ENCODE measurements at regions not wholly inside any gene's neighbourhood (a gene's known extent, or its start where the extent isn't known, plus 50 kb on each side); places are given as distances from the start of the nearest gene placed in this dataset.
"Not testable (repeated sequence)": the region's sequence is repeated elsewhere in the genome, so short reads cannot be mapped to it uniquely, and the experiment has no call there.

DNA sequence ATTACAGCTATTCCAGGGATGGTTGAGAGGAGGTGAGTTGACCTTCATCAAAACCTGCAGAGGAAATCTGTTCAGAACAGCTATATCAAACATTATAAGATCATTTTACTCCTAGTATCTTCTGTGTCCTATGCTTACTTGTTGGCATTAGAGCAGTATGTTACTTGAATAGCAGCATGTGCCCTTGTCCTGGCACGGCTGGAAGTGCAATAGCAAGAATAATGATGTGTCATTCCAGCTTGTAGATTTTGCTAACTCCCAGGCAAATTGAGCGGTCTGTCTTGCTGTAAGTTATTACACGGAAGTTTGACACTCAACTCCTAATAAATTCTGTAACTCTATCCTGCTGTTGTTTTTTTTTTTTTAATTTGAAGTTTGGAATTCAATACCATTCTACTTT, 385.5 kb downstream of the TENT5A start:
- in situ Hi-C loops (cut with HindIII; ENCODE audit: low sequenced_read_pairs), result no loop called here
- TF ChIP-seq, protein P1, sequence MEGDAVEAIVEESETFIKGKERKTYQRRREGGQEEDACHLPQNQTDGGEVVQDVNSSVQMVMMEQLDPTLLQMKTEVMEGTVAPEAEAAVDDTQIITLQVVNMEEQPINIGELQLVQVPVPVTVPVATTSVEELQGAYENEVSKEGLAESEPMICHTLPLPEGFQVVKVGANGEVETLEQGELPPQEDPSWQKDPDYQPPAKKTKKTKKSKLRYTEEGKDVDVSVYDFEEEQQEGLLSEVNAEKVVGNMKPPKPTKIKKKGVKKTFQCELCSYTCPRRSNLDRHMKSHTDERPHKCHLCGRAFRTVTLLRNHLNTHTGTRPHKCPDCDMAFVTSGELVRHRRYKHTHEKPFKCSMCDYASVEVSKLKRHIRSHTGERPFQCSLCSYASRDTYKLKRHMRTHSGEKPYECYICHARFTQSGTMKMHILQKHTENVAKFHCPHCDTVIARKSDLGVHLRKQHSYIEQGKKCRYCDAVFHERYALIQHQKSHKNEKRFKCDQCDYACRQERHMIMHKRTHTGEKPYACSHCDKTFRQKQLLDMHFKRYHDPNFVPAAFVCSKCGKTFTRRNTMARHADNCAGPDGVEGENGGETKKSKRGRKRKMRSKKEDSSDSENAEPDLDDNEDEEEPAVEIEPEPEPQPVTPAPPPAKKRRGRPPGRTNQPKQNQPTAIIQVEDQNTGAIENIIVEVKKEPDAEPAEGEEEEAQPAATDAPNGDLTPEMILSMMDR (IDR thresholded peaks at IDR 0.05; ENCODE audit: low read depth, low read length), result no peak
- DNase-seq (ENCODE audit: low read depth, low spot score), result no peak
- no peak overlapping the region for H3K4me3 ChIP-seq (ENCODE audit: low read depth, low read length)

DNA sequence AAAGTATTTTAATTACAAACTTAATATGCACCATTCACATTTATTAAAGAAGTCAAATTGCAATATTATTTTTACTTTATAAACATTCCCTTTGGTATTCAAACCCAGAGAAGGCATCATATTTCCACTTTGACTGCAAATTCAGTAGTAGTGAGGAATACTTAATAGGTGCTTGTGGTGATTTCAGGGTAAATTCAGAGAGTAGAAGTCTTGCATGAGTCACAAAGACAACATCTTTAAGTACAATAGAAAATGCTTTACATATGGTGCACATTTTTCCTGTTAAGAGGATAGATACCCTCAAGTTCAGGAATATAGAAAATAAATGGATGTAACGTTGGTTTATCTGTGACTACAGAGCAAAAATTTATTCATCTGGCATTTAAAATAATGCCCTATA, 390.2 kb downstream of the TENT5A start:
- in situ Hi-C loops (cut with HindIII; ENCODE audit: low sequenced_read_pairs), result no loop called here
- peak; percentile 92 for DNase-seq (ENCODE audit: low read depth, low spot score)
- TF ChIP-seq, protein P1 (IDR thresholded peaks at IDR 0.05; ENCODE audit: low read depth, low read length), result no peak
- no peak overlapping the region for H3K4me3 ChIP-seq (ENCODE audit: low read depth, low read length)

DNA sequence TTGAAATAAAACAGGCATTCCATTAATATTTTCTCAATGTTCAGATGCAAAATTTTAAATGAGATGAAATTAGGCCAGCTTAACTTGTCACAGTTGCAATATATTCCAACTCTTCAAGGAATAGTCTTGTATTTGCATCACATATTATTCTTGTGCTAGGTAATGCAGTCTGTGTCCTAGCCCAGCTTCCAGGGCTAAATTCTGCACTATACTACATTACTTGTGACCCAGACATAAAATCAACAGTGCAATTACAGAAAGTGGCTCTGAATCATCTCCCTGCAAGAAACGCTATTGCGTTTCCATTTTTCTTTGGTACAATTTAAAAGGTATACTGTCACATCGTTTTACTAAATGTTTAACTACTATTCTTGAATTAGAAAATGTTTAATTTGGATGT, 399.2 kb downstream of the TENT5A start:
- in situ Hi-C loops (cut with HindIII; ENCODE audit: low sequenced_read_pairs), result no loop called here
- TF ChIP-seq, protein P1 (IDR thresholded peaks at IDR 0.05; ENCODE audit: low read depth, low read length), result no peak
- no peak overlapping the region for H3K4me3 ChIP-seq (ENCODE audit: low read depth, low read length)
- no peak for DNase-seq (ENCODE audit: low read depth, low spot score)

DNA sequence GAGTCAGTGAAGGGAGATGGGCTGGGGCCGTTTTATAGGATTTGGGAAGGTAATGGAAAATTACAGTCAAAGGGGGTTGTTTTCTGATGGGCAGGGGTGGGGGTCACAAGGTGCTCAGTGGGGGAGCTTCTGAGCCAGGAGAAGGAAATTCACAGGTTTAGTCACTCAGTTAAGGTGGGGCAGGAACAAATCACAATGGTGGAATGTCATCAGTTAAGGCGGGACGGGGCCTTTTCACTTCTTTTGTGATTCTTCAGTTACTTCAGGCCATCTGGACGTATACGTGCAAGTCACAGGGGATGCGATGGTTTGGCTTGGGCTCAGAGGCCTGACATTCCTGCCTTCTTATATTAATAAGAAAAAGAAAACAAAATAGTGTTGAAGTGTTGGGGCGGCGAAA, 408.5 kb downstream of the TENT5A start:
- in situ Hi-C loops (cut with HindIII; ENCODE audit: low sequenced_read_pairs); DNase-seq (ENCODE audit: low read depth, low spot score); H3K4me3 ChIP-seq (ENCODE audit: low read depth, low read length): not testable (repeated sequence)

DNA sequence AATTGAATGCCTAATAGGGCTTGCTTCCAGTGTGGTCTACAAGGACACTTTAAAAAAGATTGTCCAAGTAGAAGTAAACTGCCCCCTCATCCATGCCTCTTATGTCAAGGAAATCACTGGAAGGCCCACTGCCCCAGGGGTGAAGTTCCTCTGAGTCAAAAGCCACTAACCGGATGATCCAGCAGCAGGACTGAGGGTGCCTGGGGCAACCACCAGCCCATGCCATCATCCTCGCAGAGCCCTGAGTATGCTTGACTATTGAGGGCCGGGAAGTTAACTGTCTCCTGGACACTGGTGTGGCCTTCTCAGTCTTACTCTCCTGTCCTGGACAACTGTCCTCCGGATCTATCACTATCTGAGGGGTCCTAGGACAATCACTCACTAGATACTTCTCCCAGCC, 411.5 kb downstream of the TENT5A start:
- H3K4me3 ChIP-seq (ENCODE audit: low read depth, low read length), result no peak overlapping the region
- in situ Hi-C loops (cut with HindIII; ENCODE audit: low sequenced_read_pairs), result no loop called here
- TF ChIP-seq, protein P1 (IDR thresholded peaks at IDR 0.05; ENCODE audit: low read depth, low read length), result no peak
- DNase-seq (ENCODE audit: low read depth, low spot score), result no peak

DNA sequence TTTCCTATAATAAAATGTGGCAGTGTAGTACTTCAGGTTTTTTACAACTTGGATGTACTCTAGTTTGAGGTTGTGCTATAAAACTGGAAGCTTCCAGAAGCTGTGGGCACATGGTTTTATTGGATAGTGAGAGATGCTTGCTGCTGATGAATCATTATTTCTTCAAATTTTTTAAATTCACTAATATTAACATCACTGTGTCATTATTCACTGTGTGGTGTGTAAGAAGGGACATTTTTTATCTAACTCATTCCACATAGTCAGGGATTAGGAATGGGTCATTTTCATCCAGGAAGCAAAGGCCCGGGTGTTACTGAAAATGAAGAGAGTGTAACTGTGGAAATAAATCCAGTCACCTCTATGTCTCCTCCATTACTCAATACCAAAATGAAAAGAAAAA, 421.0 kb downstream of the TENT5A start:
- in situ Hi-C loops (cut with HindIII; ENCODE audit: low sequenced_read_pairs), result no loop called here
- TF ChIP-seq, protein P1 (IDR thresholded peaks at IDR 0.05; ENCODE audit: low read depth, low read length), result no peak
- DNase-seq (ENCODE audit: low read depth, low spot score), result peak; percentile 28
- no peak overlapping the region for H3K4me3 ChIP-seq (ENCODE audit: low read depth, low read length)

DNA sequence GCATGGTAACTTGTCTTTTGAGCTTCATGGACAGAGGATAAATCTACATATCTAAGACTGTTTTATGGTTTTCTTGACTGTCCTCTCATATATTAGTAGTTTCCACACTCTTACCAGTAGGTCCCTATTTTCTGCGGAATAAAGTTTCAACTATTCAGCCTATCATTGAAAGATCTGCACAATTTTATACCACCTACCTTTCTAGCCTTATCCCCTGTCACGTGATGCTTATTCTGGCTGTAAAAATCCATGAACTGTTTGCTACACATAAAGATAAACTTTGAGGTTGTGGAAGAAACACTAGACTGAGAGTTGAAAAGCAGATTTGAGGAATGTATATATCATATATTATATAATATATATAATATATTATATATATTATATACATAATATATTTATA, 423.8 kb downstream of the TENT5A start:
- DNase-seq (ENCODE audit: low read depth, low spot score), result no peak
- TF ChIP-seq, protein P1 (IDR thresholded peaks at IDR 0.05; ENCODE audit: low read depth, low read length), result no peak
- in situ Hi-C loops (cut with HindIII; ENCODE audit: low sequenced_read_pairs), result no loop called here
- H3K4me3 ChIP-seq (ENCODE audit: low read depth, low read length), result no peak overlapping the region
